ENCODE measurements at regions not wholly inside any gene's neighbourhood (a gene's known extent, or its start where the extent isn't known, plus 50 kb on each side); places are given as distances from the start of the nearest gene placed in this dataset.

DNA sequence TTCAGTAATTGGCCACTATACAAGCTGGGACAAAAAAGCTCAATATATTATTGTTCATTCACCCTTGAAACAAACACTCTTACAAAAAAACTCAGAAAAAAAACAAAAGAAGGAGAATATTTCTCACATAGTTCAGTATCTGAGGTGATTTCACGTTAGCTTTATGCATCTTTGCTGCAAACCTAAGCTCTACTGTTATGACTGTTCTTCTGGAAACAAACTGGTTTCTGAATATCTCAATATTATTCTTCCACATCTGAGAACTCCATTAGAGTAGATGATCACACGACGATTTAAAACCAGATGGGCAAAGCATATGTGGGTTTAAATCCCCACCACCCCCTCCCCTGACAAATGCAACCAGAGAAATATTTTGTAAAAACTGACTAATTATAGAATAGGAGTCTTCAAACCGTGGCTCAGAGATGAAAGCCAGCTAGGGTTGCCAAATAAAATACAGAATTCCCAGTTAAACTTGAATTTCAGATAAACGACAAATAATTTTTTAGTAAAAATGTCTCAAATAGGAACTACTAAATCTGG, 182.0 kb upstream of the FAM241A start:
- Histone ChIP-seq H3K27me3 (no peaks in the 10 kb centered on the region), H3K9me3 (no peaks in the 10 kb centered on the region), H3K36me3 (no peaks in the 10 kb centered on the region), H3K4me3 (no peak overlapping the region), H3K27ac (no peak overlapping the region), H3K4me1 (no peaks in the 10 kb centered on the region)
- no peak for TF ChIP-seq POLR2A (IDR thresholded peaks at IDR 0.05)
- no peak for DNase-seq (ENCODE audit: low spot score in 2 of 2)
- WGBS: 54% methylated on average over 5 of the region's 5 CpGs

GRCh38 chr4:111977419-111977965, 167.8 kb upstream of the FAM241A start:
- Histone ChIP-seq H3K27ac (no peak overlapping the region), H3K27me3 (no peaks in the 10 kb centered on the region), H3K9me3 (no peaks in the 10 kb centered on the region), H3K4me1 (no peaks in the 10 kb centered on the region), H3K4me3 (no peak overlapping the region), H3K36me3 (no peaks in the 10 kb centered on the region)
- TF ChIP-seq CTCF (IDR thresholded peaks at IDR 0.05): no peak
- TF ChIP-seq EP300 (IDR thresholded peaks at IDR 0.05): no peak
- no peak for TF ChIP-seq POLR2AphosphoS5 (IDR thresholded peaks at IDR 0.05)
- TF ChIP-seq POLR2A (IDR thresholded peaks at IDR 0.05): no peak
- no peak for DNase-seq (ENCODE audit: low spot score in 2 of 2)
- 81% methylated on average over 6 of the region's 7 CpGs for WGBS

- Histone ChIP-seq H3K4me1 (no peaks in the 10 kb centered on the region), H3K36me3 (no peaks in the 10 kb centered on the region), H3K27ac (no peak overlapping the region), H3K27me3 (peaks cover 6% of the 10 kb centered on the region), H3K9me3 (no peaks in the 10 kb centered on the region), H3K4me3 (no peak overlapping the region)
- TF ChIP-seq POLR2AphosphoS5 (IDR thresholded peaks at IDR 0.05) (no peak), EP300 (IDR thresholded peaks at IDR 0.05) (no peak), CTCF (IDR thresholded peaks at IDR 0.05) (no peak), POLR2A (IDR thresholded peaks at IDR 0.05) (no peak)
- DNase-seq (ENCODE audit: low spot score in 2 of 2): no peak
Observed at GRCh38 chr4:111979921-111980320, 165.3 kb upstream of the FAM241A start.

DNA sequence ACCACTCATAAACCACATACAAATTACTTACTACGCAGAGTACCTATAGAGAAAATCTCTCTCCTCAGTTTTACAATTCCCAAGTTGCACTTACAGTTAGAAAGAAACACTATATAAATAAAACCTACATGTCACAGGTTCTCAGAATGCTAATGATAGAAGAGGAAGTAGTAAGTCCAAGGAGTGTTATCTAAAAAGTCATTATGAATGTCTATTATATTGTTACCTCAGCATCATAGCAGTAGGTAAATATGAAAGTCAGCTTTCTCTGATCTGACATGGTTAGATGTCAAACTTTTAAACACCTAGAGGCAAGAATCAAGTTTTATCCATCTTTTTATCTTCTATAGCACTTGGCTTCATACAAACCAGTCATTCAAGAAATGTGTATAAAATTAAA, 163.2 kb upstream of the FAM241A start:
- H3K4me3 ChIP-seq: no peak overlapping the region
- H3K4me1 ChIP-seq: no peaks in the 10 kb centered on the region
- no peak overlapping the region for H3K27ac ChIP-seq
- H3K36me3 ChIP-seq: no peaks in the 10 kb centered on the region
- WGBS: 96% methylated on average over 1 of the region's 1 CpG
- peaks cover 6% of the 10 kb centered on the region for H3K27me3 ChIP-seq
- no peak for TF ChIP-seq POLR2AphosphoS5 (IDR thresholded peaks at IDR 0.05)
- TF ChIP-seq CTCF (IDR thresholded peaks at IDR 0.05): no peak
- no peak for TF ChIP-seq EP300 (IDR thresholded peaks at IDR 0.05)
- no peak for TF ChIP-seq POLR2A (IDR thresholded peaks at IDR 0.05)
- no peak for DNase-seq (ENCODE audit: low spot score in 2 of 2)
- H3K9me3 ChIP-seq: no peaks in the 10 kb centered on the region

DNA sequence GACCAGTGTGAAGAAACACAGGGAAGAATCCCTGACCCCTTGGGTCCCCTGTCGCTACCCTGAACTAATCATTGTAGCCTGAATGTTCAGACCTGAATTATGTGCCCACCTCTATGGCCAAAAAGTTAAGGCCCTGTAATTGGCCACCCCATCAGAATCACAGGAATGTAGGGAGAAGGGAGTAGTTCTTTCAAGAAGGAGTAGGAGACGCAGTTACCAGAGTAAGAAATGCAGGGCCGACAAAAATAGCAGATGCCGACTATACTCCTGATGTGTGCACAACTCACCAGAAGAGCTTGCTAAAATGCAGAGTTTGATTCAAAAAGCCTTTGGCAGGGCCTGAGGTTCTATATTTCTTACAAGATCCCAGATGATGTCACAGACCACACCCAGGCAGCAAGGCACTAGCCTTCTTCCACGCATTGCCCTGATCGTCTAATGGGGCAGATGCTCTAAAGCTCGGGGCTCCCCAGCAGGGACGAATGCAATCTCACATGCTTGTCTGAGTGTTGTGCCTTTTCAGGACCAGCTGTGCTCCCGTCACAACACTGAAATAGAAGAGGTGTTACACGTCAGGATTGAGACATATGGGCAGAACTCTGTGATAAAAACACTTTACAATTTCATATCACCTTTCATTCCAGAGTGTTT, 161.0 kb upstream of the FAM241A start:
- no peaks in the 10 kb centered on the region for H3K9me3 ChIP-seq
- 69% methylated on average over 8 of the region's 10 CpGs for WGBS
- DNase-seq (ENCODE audit: low spot score in 2 of 2): no peak
- TF ChIP-seq POLR2A (IDR thresholded peaks at IDR 0.05) (no peak), EP300 (IDR thresholded peaks at IDR 0.05) (no peak), POLR2AphosphoS5 (IDR thresholded peaks at IDR 0.05) (no peak), CTCF (IDR thresholded peaks at IDR 0.05) (no peak)
- H3K27me3 ChIP-seq: peaks cover 6% of the 10 kb centered on the region
- H3K36me3 ChIP-seq: no peaks in the 10 kb centered on the region
- no peak overlapping the region for H3K4me3 ChIP-seq
- H3K4me1 ChIP-seq: no peaks in the 10 kb centered on the region
- H3K27ac ChIP-seq: no peak overlapping the region

Measured in suprapubic skin (tissue), 4 donors.